ENCODE measurements at regions not wholly inside any gene's neighbourhood (a gene's known extent, or its start where the extent isn't known, plus 50 kb on each side); places are given as distances from the start of the nearest gene placed in this dataset.

DNA sequence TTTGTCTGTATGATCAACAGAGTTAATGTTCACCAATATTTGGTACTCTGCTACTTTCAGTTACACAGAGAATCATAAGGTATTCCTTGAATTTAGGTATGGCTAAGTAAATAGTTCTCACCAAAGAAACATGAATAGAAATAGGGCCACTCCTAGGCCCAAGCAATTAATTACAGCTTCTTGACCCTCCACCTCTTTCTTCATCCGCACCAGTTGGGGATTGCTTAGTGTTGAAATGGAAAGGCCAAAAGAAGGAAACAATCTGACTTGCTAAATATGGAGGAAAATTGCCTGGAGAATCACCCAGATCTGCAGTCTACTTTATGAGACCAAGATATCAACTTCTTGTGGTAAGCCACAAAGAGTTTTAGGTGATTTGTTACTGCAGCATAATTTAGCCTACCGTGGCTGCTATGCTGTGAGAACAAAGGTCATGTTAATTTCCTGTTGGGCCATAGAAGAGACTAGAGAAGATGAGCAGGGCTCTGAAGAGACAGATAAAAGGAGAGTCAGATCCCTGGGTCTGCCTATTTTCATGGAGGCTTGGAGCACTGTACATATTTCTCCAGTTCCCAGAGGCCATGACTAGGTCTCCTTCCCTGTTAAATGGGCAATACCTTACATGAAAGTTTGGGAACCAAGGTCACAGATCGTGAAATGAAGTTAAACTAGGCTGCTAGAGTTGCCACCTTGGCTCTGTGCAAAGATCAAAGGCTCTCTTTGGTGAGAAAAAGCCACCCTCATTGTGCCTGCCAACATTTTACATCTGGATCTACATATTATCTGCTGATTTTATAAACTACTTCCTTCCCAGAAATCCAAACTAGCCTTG lies 93.3 kb upstream of the GDF10 start:
- Mint-ChIP-seq H3K4me1 (peaks cover 42% of the 10 kb centered on the region), H3K9me3 (no peaks in the 10 kb centered on the region), H3K27me3 (no peaks in the 10 kb centered on the region), H3K27ac (ENCODE audit: low read depth) (peak overlapping the region; percentile 54), H3K36me3 (ENCODE audit: insufficient read depth) (peaks cover 1% of the 10 kb centered on the region), H3K4me3 (peak overlapping the region; percentile 65)
- DNase-seq (ENCODE audit: low spot score in 2 of 2) (no peak), ATAC-seq (replicated peaks; ENCODE audit: extremely low read depth, poor library complexity, severe bottlenecking) (peak; percentile 78)

- ATAC-seq (replicated peaks; ENCODE audit: extremely low read depth, poor library complexity, severe bottlenecking) (peak; percentile 38), DNase-seq (ENCODE audit: low spot score in 2 of 2) (no peak)
- Mint-ChIP-seq H3K4me3 (peak overlapping the region; percentile 65), H3K27me3 (no peaks in the 10 kb centered on the region), H3K36me3 (ENCODE audit: insufficient read depth) (peaks cover 1% of the 10 kb centered on the region), H3K9me3 (peaks cover under 1% of the 10 kb centered on the region), H3K4me1 (peaks cover 42% of the 10 kb centered on the region), H3K27ac (ENCODE audit: low read depth) (peak overlapping the region; percentile 54)
Measured at GRCh38 chr10:47207281-47207615, 92.7 kb upstream of the GDF10 start.

GRCh38 chr10:47207894-47208469 lies 92.0 kb upstream of the GDF10 start:
- peak overlapping the region; percentile 65 for H3K4me3 Mint-ChIP-seq
- peak overlapping the region; percentile 54 for H3K27ac Mint-ChIP-seq (ENCODE audit: low read depth)
- DNase-seq (ENCODE audit: low spot score in 2 of 2), result no peak
- no peaks in the 10 kb centered on the region for H3K27me3 Mint-ChIP-seq
- peaks cover 6% of the 10 kb centered on the region for H3K9me3 Mint-ChIP-seq
- no peak for ATAC-seq (replicated peaks; ENCODE audit: extremely low read depth, poor library complexity, severe bottlenecking)
- peaks cover 1% of the 10 kb centered on the region for H3K36me3 Mint-ChIP-seq (ENCODE audit: insufficient read depth)
- H3K4me1 Mint-ChIP-seq, result peaks cover 42% of the 10 kb centered on the region

GRCh38 chr10:47209466-47209865 lies 90.5 kb upstream of the GDF10 start:
- ATAC-seq (replicated peaks; ENCODE audit: extremely low read depth, poor library complexity, severe bottlenecking) (no peak), DNase-seq (ENCODE audit: low spot score in 2 of 2) (no peak)
- Mint-ChIP-seq H3K27ac (ENCODE audit: low read depth) (peak overlapping the region; percentile 54), H3K27me3 (no peaks in the 10 kb centered on the region), H3K9me3 (peaks cover 6% of the 10 kb centered on the region), H3K36me3 (ENCODE audit: insufficient read depth) (peaks cover 1% of the 10 kb centered on the region), H3K4me3 (no peak overlapping the region), H3K4me1 (peaks cover 42% of the 10 kb centered on the region)

GRCh38 chr10:47214520-47214919 lies 85.5 kb upstream of the GDF10 start:
- no peak for ATAC-seq (replicated peaks; ENCODE audit: extremely low read depth, poor library complexity, severe bottlenecking)
- H3K4me1 Mint-ChIP-seq, result peaks cover 5% of the 10 kb centered on the region
- peaks cover 9% of the 10 kb centered on the region for H3K27me3 Mint-ChIP-seq
- no peak for DNase-seq (ENCODE audit: low spot score in 2 of 2)
- no peak overlapping the region for H3K27ac Mint-ChIP-seq (ENCODE audit: low read depth)
- H3K36me3 Mint-ChIP-seq (ENCODE audit: insufficient read depth), result peaks cover 3% of the 10 kb centered on the region
- peaks cover 6% of the 10 kb centered on the region for H3K9me3 Mint-ChIP-seq
- H3K4me3 Mint-ChIP-seq, result no peak overlapping the region

GRCh38 chr10:47217113-47217512 lies 82.9 kb upstream of the GDF10 start:
- H3K27me3 Mint-ChIP-seq, result peaks cover 9% of the 10 kb centered on the region
- no peak overlapping the region for H3K27ac Mint-ChIP-seq (ENCODE audit: low read depth)
- no peak for DNase-seq (ENCODE audit: low spot score in 2 of 2)
- H3K4me3 Mint-ChIP-seq, result no peak overlapping the region
- H3K4me1 Mint-ChIP-seq, result no peaks in the 10 kb centered on the region
- peaks cover 6% of the 10 kb centered on the region for H3K9me3 Mint-ChIP-seq
- no peak for ATAC-seq (replicated peaks; ENCODE audit: extremely low read depth, poor library complexity, severe bottlenecking)
- peaks cover 7% of the 10 kb centered on the region for H3K36me3 Mint-ChIP-seq (ENCODE audit: insufficient read depth)

GRCh38 chr10:47218803-47219202 lies 81.2 kb upstream of the GDF10 start:
- Mint-ChIP-seq H3K4me3 (no peak overlapping the region), H3K27ac (ENCODE audit: low read depth) (no peak overlapping the region), H3K36me3 (ENCODE audit: insufficient read depth) (peaks cover 7% of the 10 kb centered on the region), H3K4me1 (no peaks in the 10 kb centered on the region), H3K27me3 (peaks cover 9% of the 10 kb centered on the region), H3K9me3 (no peaks in the 10 kb centered on the region)
- ATAC-seq (replicated peaks; ENCODE audit: extremely low read depth, poor library complexity, severe bottlenecking), result no peak
- DNase-seq (ENCODE audit: low spot score in 2 of 2), result no peak

- DNase-seq (ENCODE audit: low spot score in 2 of 2) (no peak), ATAC-seq (replicated peaks; ENCODE audit: extremely low read depth, poor library complexity, severe bottlenecking) (no peak)
- H3K27ac Mint-ChIP-seq (ENCODE audit: low read depth), result no peak overlapping the region
- H3K4me1 Mint-ChIP-seq, result peaks cover 5% of the 10 kb centered on the region
- peaks cover 9% of the 10 kb centered on the region for H3K27me3 Mint-ChIP-seq
- H3K4me3 Mint-ChIP-seq, result no peak overlapping the region
- H3K36me3 Mint-ChIP-seq (ENCODE audit: insufficient read depth), result peaks cover 3% of the 10 kb centered on the region
- H3K9me3 Mint-ChIP-seq, result no peaks in the 10 kb centered on the region
Measured at GRCh38 chr10:47222461-47222860, 77.5 kb upstream of the GDF10 start.

- Mint-ChIP-seq H3K9me3 (no peaks in the 10 kb centered on the region), H3K4me3 (no peak overlapping the region), H3K4me1 (peaks cover 5% of the 10 kb centered on the region), H3K27me3 (peaks cover 9% of the 10 kb centered on the region), H3K36me3 (ENCODE audit: insufficient read depth) (peaks cover 3% of the 10 kb centered on the region), H3K27ac (ENCODE audit: low read depth) (no peak overlapping the region)
- DNase-seq (ENCODE audit: low spot score in 2 of 2) (no peak), ATAC-seq (replicated peaks; ENCODE audit: extremely low read depth, poor library complexity, severe bottlenecking) (no peak)
Measured at GRCh38 chr10:47223236-47223635, 76.8 kb upstream of the GDF10 start.

GRCh38 chr10:47224546-47225218 lies 75.3 kb upstream of the GDF10 start:
- H3K9me3 Mint-ChIP-seq, result peaks cover 5% of the 10 kb centered on the region
- no peak overlapping the region for H3K4me3 Mint-ChIP-seq
- DNase-seq (ENCODE audit: low spot score in 2 of 2) (no peak), ATAC-seq (replicated peaks; ENCODE audit: extremely low read depth, poor library complexity, severe bottlenecking) (no peak)
- no peaks in the 10 kb centered on the region for H3K27me3 Mint-ChIP-seq
- no peak overlapping the region for H3K27ac Mint-ChIP-seq (ENCODE audit: low read depth)
- H3K36me3 Mint-ChIP-seq (ENCODE audit: insufficient read depth), result peaks cover 3% of the 10 kb centered on the region
- H3K4me1 Mint-ChIP-seq, result peaks cover 5% of the 10 kb centered on the region

GRCh38 chr10:47225219-47225927 lies 74.6 kb upstream of the GDF10 start:
- H3K36me3 Mint-ChIP-seq (ENCODE audit: insufficient read depth), result no peaks in the 10 kb centered on the region
- H3K9me3 Mint-ChIP-seq, result peaks cover 5% of the 10 kb centered on the region
- ATAC-seq (replicated peaks; ENCODE audit: extremely low read depth, poor library complexity, severe bottlenecking) (no peak), DNase-seq (ENCODE audit: low spot score in 2 of 2) (peak in 1 of 2 donors; percentile 7)
- no peak overlapping the region for H3K4me3 Mint-ChIP-seq
- H3K27ac Mint-ChIP-seq (ENCODE audit: low read depth), result no peak overlapping the region
- H3K27me3 Mint-ChIP-seq, result no peaks in the 10 kb centered on the region
- H3K4me1 Mint-ChIP-seq, result peaks cover 5% of the 10 kb centered on the region

GRCh38 chr10:47225928-47226645 lies 73.9 kb upstream of the GDF10 start:
- Mint-ChIP-seq H3K4me3 (no peak overlapping the region), H3K36me3 (ENCODE audit: insufficient read depth) (no peaks in the 10 kb centered on the region), H3K4me1 (peaks cover 5% of the 10 kb centered on the region), H3K27ac (ENCODE audit: low read depth) (no peak overlapping the region), H3K9me3 (peaks cover 5% of the 10 kb centered on the region), H3K27me3 (no peaks in the 10 kb centered on the region)
- ATAC-seq (replicated peaks; ENCODE audit: extremely low read depth, poor library complexity, severe bottlenecking), result no peak
- DNase-seq (ENCODE audit: low spot score in 2 of 2), result no peak
